Glutamatergic neuron (in vitro differentiated cells): ENCODE measurements at regions not wholly inside any gene's neighbourhood (a gene's known extent, or its start where the extent isn't known, plus 50 kb on each side); places are given as distances from the start of the nearest gene placed in this dataset.

ENCODE experiments used
- DNase-seq: peaks from one replicate; pipeline ENCODE4 v3.0.0; 2022
- H3K27ac Mint-ChIP-seq: one replicate; pipeline ENCODE4 v1.8.0; 2020; ENCODE audit warnings: mild to moderate bottlenecking, mixed read lengths, inconsistent platforms; ENCODE audit not compliant: unreplicated experiment
- H3K27me3 Mint-ChIP-seq: one replicate; pipeline ENCODE4 v1.8.0; 2020; ENCODE audit warnings: mild to moderate bottlenecking, moderate library complexity, mixed read lengths, inconsistent platforms; ENCODE audit not compliant: unreplicated experiment
- H3K36me3 Mint-ChIP-seq: one replicate; pipeline ENCODE4 v1.8.0; 2020; ENCODE audit warnings: mild to moderate bottlenecking, mixed read lengths, inconsistent platforms; ENCODE audit not compliant: unreplicated experiment
- H3K4me1 Mint-ChIP-seq: one replicate; pipeline ENCODE4 v1.8.0; 2020; ENCODE audit warnings: mild to moderate bottlenecking, low read depth, mixed read lengths, inconsistent platforms; ENCODE audit not compliant: unreplicated experiment
- H3K4me3 Mint-ChIP-seq: one replicate; pipeline ENCODE4 v1.8.0; 2020; ENCODE audit warnings: mild to moderate bottlenecking, mixed read lengths, inconsistent platforms; ENCODE audit not compliant: unreplicated experiment
- H3K9me3 Mint-ChIP-seq: one replicate; pipeline ENCODE4 v1.8.0; 2020; ENCODE audit warnings: mild to moderate bottlenecking, moderate library complexity, mixed read lengths, inconsistent platforms; ENCODE audit not compliant: unreplicated experiment
- TF ChIP-seq, protein P1 (sequence below): fragments of 200-600 bp; sonication (generic); IDR thresholded peaks from one replicate; pipeline ENCODE4 v1.5.0; 2021; ENCODE audit not compliant: partially characterized antibody, unreplicated experiment

DNA sequence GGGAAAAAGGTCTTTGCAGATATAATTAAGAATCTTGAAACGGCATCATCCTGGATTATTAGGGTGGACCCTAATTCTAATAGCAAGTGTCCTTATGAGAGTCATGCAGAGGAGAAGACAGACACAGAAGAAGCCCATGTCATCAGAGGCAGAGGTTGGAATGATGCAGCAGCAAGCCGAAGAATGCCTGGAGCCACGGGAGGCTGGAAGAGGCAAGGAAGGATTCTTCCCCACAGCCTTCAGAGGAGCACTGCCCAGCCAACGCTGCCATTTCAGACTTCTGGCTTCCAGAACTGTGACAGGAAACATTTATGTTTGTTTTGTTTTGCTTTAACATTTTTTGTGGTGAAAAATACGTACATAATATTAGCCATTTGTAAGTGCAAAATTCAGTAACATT lies 72.3 kb downstream of the MCFD2 start:
- Mint-ChIP-seq H3K4me3 (no peak overlapping the region), H3K27me3 (peaks cover 7% of the 10 kb centered on the region), H3K9me3 (peaks cover 3% of the 10 kb centered on the region), H3K36me3 (peaks cover 4% of the 10 kb centered on the region), H3K4me1 (peaks cover under 1% of the 10 kb centered on the region), H3K27ac (no peak overlapping the region)
- TF ChIP-seq, protein P1, sequence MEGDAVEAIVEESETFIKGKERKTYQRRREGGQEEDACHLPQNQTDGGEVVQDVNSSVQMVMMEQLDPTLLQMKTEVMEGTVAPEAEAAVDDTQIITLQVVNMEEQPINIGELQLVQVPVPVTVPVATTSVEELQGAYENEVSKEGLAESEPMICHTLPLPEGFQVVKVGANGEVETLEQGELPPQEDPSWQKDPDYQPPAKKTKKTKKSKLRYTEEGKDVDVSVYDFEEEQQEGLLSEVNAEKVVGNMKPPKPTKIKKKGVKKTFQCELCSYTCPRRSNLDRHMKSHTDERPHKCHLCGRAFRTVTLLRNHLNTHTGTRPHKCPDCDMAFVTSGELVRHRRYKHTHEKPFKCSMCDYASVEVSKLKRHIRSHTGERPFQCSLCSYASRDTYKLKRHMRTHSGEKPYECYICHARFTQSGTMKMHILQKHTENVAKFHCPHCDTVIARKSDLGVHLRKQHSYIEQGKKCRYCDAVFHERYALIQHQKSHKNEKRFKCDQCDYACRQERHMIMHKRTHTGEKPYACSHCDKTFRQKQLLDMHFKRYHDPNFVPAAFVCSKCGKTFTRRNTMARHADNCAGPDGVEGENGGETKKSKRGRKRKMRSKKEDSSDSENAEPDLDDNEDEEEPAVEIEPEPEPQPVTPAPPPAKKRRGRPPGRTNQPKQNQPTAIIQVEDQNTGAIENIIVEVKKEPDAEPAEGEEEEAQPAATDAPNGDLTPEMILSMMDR, result no peak
- DNase-seq, result no peak

DNA sequence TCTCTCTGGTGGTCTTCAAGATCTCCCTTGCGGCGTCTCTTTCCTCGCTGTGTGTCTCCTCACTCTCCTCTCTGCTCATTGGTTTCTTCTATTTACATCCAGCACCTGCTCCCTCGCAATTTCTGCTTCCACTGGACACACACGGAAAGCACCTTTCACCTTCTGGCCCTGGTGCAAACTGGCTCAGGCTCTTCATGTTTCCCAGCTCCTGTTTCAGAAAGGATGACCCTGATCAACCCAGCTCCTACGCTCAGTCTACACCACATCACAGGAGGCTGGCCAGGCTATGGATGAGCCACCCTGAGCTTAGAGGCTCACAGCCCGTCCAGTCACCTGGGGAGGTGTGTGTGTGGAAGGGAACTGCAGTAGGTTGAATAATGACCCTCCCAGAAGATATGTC lies 72.7 kb downstream of the MCFD2 start:
- no peak overlapping the region for H3K27ac Mint-ChIP-seq
- no peak for DNase-seq
- TF ChIP-seq, protein P1, result no peak
- peaks cover 3% of the 10 kb centered on the region for H3K9me3 Mint-ChIP-seq
- H3K27me3 Mint-ChIP-seq, result peaks cover 6% of the 10 kb centered on the region
- peaks cover 4% of the 10 kb centered on the region for H3K36me3 Mint-ChIP-seq
- H3K4me3 Mint-ChIP-seq, result no peak overlapping the region
- H3K4me1 Mint-ChIP-seq, result peaks cover 2% of the 10 kb centered on the region

DNA sequence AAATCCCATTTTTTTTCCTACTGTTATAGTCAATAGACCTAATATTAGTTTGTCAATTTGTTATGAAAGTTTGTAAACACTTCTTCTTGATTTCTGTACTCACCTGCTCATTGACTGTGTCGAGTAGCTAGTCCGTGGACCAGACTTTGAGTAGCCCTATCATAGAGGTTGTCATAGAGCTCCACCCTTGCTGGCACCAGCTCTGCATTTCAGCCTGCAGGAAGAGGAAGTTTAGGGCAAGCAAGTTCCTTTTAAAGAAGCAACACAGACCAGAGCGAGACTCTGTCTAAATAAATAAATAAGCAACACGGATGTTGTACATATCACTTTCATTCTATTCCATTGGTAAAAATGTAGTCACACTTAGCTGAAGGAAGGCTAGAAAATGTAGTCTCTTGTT lies 74.0 kb downstream of the MCFD2 start:
- Mint-ChIP-seq H3K4me1 (peaks cover 2% of the 10 kb centered on the region), H3K9me3 (peaks cover 3% of the 10 kb centered on the region), H3K4me3 (no peak overlapping the region), H3K36me3 (peaks cover 4% of the 10 kb centered on the region), H3K27me3 (peaks cover 7% of the 10 kb centered on the region), H3K27ac (no peak overlapping the region)
- TF ChIP-seq, protein P1, result no peak
- DNase-seq, result no peak

DNA sequence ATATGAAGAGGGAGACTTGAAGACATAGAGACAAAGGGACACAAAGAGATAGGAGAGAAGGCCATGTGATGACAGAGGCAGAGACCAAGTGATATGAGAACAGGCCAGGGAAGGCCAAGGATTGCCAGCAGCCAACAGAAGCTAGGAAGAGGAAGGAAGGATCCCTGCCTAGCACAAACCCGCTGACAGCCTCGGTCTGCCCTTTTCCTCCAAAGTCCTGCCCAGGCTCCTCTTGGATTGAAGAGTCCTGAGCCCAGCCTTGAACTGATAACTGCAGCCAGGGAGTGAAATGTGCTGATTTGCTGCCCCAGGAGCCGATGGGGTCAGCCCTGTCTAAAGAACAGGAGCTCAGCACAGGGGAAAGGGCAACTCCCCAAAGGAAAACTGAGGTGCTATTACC lies 76.6 kb downstream of the MCFD2 start:
- Mint-ChIP-seq H3K4me1 (peaks cover 2% of the 10 kb centered on the region), H3K4me3 (no peak overlapping the region), H3K27me3 (peaks cover 6% of the 10 kb centered on the region), H3K36me3 (peaks cover 4% of the 10 kb centered on the region), H3K9me3 (peaks cover 3% of the 10 kb centered on the region), H3K27ac (no peak overlapping the region)
- TF ChIP-seq, protein P1, result no peak
- no peak for DNase-seq

DNA sequence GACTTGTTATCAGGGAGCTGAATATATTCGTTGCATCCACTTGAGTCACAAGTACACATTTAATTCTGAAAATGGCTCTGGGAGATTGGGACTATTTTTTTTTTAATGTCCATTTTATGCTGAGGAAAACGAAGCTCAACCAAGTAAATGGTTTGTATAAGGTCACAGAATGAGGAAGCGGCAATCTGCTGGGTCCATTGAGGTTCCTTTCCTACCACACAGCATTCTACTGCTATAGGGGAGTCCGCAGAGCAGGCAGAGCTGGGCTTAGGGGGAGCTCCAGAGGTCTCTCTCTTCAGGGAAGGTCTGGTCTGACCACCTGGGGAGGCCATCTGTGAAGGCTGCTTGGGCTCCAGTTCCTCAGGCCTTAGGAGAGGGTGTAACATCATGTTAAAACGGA lies 77.9 kb downstream of the MCFD2 start:
- Mint-ChIP-seq H3K9me3 (peaks cover 3% of the 10 kb centered on the region), H3K27me3 (peaks cover 4% of the 10 kb centered on the region), H3K4me3 (no peak overlapping the region), H3K36me3 (peaks cover under 1% of the 10 kb centered on the region), H3K4me1 (peaks cover 2% of the 10 kb centered on the region), H3K27ac (no peak overlapping the region)
- no peak for DNase-seq
- TF ChIP-seq, protein P1, result no peak
